Activated effector memory CD4-positive, alpha-beta T cell treated with anti-CD3 and anti-CD28 coated beads, Interleukin-2, amount 50 U/mL, for 16 hours (primary cell): ENCODE measurements at regions not wholly inside any gene's neighbourhood (a gene's known extent, or its start where the extent isn't known, plus 50 kb on each side); places are given as distances from the start of the nearest gene placed in this dataset.

Experiments used
- DNase-seq: peaks from one replicate; pipeline ENCODE4 v3.0.0-alpha.2; 2020

DNA sequence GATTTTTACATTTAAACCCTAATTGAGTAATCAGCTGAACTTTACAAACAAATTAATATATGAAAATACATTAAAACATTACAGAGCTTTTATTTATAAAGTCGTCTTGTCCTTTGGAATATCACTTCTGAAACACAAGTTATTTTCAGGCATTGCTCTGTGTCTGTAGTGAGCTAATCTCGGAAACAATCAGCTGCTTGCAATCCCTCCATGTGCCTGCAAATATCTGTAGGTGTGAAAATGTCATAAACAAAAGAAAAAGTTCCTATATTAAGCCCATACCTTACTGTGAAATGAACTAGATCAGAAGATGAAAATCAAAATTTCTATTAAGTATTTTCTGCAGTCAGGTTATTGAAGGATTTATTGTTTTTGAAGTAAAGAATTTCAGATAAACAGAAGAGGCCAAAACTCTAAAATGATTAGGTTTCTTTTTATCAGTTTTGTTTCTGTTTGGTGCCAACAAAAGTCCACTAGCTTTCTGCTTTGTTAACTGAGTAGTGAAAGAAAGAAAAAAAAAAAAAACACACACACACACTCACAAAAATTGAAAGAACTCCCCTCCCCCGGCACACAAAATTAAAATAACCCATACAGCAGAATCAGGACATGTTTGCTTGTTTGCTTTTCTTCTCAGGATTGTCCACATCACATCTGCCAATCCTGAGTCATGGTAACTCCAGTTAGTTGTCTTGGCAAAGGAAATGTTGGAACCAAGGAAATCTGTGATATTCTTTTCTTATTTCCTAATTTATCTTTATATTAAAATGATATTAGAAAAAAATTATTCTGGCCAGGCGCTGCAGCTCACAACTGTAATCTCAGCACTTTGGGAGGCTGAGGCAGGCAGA is 627.0 kb upstream of the SLC39A10 start:
- DNase-seq, result no peak

GRCh38 chr2:195027947-195028346 is 629.1 kb upstream of the SLC39A10 start:
- DNase-seq, result no peak

GRCh38 chr2:195026261-195026660 is 630.8 kb upstream of the SLC39A10 start:
- DNase-seq, result no peak

GRCh38 chr2:195022508-195022830 is 634.6 kb upstream of the SLC39A10 start:
- no peak for DNase-seq

DNA sequence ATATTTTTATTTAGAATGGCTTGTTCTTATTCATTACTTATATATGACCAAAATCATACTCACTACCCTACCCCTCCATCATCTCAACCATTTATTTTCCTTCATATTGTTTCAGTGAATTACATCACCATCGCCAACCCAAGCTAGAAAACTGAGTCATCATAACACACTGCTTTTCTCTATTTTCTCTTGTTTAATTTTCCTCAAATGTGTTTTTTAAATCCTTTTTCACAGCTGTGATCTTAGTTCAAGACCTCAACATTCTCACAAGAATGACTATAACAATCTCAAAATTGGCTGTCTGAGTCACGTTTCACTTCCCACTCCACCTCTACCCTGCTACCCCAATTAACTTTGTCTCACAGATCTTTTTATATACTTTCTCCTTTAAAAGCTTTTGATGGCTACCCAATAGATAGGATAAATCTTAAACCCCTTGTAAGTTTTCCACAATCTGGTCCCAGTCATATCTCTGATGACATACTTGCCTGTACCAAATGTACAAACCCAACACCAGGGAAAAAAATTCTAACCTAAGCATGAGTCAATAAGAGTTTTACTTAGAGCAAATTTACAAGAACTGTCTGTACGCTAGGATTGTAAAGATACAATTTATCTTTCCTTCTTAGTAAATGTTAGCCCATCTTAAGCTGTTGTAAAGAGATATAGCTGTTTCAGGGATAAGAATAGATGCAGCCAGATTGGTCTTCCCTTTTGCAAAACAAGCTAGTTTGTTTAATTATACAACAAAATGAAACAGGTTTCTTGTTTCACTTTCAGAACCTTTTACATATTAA is 635.1 kb upstream of the SLC39A10 start:
- no peak for DNase-seq

- no peak for DNase-seq
Observed at GRCh38 chr2:195018462-195018861, 638.6 kb upstream of the SLC39A10 start.

- no peak for DNase-seq
Observed at GRCh38 chr2:195017890-195018289, 639.1 kb upstream of the SLC39A10 start.

DNA sequence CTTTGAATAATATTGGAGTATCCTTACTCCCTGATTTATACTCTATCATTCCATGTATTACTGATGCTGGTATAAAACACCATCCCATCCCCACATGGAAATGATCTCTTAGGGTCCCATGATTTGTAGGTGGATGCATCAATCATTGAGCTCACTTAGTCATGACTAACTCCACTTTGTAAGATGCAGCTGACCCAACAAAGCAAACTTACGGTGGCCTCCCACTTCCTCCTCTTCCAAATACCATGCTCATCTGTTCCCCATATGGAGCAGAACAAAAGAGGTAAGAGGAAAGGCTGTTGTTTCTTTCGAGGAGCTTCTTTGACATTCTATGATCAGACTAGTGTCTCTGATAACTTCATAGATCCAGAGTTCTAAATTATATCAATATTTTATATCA is 640.2 kb upstream of the SLC39A10 start:
- DNase-seq, result no peak

GRCh38 chr2:195009202-195009601 is 647.8 kb upstream of the SLC39A10 start:
- no peak for DNase-seq

GRCh38 chr2:195006856-195007255 is 650.2 kb upstream of the SLC39A10 start:
- DNase-seq, result no peak

- no peak for DNase-seq
Observed at GRCh38 chr2:195003881-195004471, 653.0 kb upstream of the SLC39A10 start.

GRCh38 chr2:195001924-195002323 is 655.1 kb upstream of the SLC39A10 start:
- no peak for DNase-seq

DNA sequence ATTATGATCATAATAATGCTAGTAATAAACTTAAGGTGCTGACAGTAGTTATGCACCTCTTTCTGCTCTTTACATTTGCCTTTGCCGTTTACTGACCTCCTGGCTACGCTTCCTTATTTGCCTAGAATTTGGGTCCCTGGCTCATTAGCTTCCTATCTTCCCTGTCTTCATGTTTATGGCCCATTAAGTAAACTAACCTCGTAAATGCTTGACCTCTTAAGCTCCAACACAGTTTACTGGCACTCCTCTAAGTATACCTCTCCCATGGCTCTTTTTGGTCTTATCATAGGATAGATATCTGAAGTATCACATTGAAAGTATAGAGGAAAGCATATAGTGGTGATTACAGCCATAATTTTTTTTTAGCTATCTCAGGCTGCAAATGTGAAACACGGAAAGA is 657.3 kb upstream of the SLC39A10 start:
- no peak for DNase-seq

DNA sequence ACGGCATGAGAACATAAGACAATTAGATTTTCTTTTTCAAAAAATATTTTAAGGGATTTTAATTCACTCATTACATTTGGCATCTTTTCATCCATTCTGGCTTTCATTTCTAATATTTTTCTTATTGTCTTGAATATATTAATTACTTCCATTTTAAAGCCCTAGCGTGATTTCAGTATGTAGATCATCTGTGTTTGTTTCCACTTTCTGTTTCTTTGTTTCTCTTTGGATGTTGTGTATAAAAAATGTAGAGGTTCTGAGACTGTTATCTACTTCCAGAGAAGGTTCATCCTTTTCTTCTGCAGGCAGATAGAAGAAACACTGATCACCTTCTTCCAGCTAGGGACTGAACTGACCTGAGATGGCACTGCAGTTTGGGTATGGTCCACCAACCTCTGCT is 664.4 kb upstream of the SLC39A10 start:
- no peak for DNase-seq

- no peak for DNase-seq
Observed at GRCh38 chr2:194985258-194985657, 671.8 kb upstream of the SLC39A10 start.

DNA sequence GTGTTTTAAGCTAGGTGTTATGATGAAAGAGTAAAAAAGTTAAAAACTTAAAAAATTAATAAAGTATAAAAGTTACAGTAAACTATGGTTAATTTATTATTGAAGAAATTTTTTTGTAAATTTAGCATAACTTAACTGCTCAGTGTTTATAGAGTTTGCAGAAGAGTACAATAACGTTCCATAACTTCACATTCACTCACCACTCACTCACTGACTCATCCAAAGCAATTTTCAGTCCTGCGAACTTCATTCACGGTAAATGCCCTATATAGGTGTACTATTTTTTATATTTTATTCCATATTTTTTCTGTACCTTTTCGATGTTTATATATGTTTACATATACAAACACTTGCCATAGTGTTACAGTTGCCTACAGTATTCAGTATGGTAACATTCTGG is 694.8 kb upstream of the SLC39A10 start:
- DNase-seq, result no peak

DNA sequence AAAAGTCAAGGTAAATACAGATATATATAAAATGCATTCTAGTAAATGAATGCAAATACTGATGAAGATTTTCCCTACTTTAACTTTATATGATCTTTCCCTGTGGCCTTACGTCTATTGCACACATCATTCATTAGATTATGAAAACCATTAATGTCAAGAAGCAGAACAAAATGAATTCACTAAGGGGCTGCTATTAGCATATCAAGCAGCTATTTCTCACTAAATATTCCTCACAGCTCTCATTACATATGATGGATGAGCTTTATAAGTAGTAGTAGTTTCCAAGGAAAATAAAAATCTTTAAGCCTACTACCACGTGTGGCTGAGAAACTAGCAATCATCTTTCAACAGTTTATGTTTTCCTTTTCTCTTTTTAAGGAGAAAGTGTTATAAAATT is 702.8 kb upstream of the SLC39A10 start:
- DNase-seq, result no peak

- DNase-seq, result no peak
Observed at GRCh38 chr2:194946826-194947225, 710.2 kb upstream of the SLC39A10 start.

DNA sequence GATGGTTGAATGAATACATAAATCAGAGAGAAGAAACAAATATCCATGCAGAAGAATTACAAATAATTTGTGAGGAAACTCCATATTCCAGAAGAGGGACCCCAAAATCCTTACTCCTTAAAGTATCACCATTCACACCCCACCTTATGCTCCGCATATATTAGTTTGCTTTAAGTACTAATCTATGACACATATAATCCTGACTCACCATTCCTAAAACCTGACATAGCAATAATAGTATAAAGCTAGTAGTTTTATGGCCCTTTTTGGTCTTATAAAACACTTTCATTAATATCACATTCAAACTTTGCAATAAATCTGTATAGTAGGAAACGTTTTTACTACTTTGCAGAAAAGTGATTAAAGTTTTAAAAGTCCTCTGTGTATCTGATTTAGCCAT is 719.0 kb upstream of the SLC39A10 start:
- DNase-seq, result no peak

DNA sequence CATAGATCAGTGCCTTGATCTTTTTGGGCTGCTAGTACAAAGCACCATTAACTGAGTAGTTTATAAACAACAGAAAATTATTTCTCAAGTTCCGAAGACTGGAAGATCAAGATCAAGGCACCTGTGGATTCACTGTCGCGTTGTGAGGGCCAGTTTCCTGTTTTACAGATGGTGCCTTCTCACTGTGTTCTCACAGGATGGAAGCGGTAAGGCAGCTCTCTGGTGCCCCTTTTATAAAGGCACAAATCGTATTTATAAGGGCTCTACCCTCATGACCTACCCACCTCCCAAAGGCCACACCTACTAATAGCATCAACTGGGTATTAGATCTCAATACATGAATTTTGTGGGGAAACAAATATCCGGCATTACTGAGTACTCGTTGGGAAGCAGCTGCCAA is 729.5 kb upstream of the SLC39A10 start:
- no peak for DNase-seq

DNA sequence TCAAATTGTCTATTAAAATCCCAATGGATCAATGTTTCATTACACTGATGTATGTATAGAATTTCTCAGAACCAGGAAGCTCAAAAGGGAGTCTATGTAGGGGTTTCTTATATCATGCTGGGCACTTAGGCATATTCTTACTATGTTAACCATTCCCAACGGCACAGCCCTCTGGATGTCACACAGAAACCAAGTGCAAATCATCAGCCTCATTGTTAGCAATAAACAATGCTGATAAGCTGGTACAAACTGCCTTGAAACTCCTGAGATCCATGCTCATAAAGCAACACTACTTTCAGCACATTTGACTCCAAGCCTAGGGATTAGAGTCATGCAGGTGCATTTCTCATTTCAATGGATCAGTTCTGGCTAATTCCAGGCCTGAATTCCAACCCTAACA is 730.2 kb upstream of the SLC39A10 start:
- DNase-seq, result no peak

- DNase-seq, result no peak
Observed at GRCh38 chr2:194925742-194926141, 731.3 kb upstream of the SLC39A10 start.

DNA sequence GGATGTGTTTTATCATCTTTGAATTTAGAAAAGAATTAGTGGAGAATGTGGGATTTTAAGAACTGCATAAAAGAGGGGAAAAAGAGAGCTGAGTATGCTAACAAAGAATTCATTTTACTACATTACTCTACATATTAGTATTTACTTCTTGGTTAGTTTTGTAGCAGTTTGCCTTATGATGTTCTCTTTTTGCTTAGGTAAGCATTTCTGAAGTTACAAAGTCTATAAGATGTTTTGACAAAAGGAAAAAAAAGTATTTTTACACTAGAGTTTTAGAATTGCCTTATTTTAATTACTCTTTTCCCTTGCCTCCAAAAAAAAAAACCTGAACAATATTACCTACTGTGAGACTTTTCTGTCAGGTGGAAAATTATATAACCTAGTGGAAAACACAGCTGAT is 739.5 kb upstream of the SLC39A10 start:
- no peak for DNase-seq

DNA sequence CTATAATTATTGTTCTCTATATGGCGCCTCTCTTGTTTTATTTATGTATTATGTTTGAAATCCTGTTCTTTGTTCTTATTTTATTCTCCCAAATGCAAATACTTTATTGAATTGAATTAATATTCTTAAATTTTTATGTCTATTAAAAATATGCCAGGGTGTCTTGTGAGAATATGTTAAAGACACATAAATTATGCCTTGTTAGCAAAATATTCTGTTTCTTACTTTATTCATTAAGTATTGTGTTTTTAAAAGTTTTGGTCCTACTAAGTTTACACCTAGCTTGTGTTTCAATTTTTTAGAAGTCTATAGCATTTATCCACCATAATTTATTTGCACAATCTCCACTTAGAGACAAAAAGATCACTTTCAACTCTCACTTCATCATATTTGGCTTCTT is 741.5 kb upstream of the SLC39A10 start:
- DNase-seq, result no peak
